ENCODE measurements at regions not wholly inside any gene's neighbourhood (a gene's known extent, or its start where the extent isn't known, plus 50 kb on each side); places are given as distances from the start of the nearest gene placed in this dataset.

GRCh38 chr12:93142881-93143280, 213.8 kb upstream of the EEA1 start:
- no peak for TF ChIP-seq CTCF (conservative IDR thresholded peaks at IDR 0.05 in 1 of 2, IDR thresholded peaks at IDR 0.05 in 1 of 2; ENCODE audit: low read depth in 1 of 2, low read length in 2 of 2)
- no peak for TF ChIP-seq EZH2 (IDR thresholded peaks at IDR 0.05; ENCODE audit: low read length, missing control alignments)
